GM23338 (cell line): ENCODE measurements at regions not wholly inside any gene's neighbourhood (a gene's known extent, or its start where the extent isn't known, plus 50 kb on each side); places are given as distances from the start of the nearest gene placed in this dataset.

Experiments used
- CREB1 ChIP-seq: fragments of 250-450 bp; sonication (Bioruptor Pico); IDR thresholded peaks from 2 replicates; pipeline ENCODE4 v1.5.0; 2020; ENCODE audit warnings: low read depth, mild to moderate bottlenecking, moderate library complexity
- EZH2 ChIP-seq: fragments of 200-600 bp; sonication (generic); IDR thresholded peaks from one replicate; pipeline ENCODE4 v1.8.0; 2017; ENCODE audit warnings: antibody characterized with exemption, mild to moderate bottlenecking, low read depth; ENCODE audit not compliant: unreplicated experiment
- EZH2phosphoT487 ChIP-seq: fragments of 200-600 bp; sonication (generic); IDR thresholded peaks from one replicate; pipeline ENCODE4 v1.8.1; 2018; ENCODE audit warnings: antibody characterized with exemption; ENCODE audit not compliant: unreplicated experiment
- POLR2AphosphoS5 ChIP-seq: IDR thresholded peaks from 2 replicates; pipeline ENCODE4 v1.6.1; 2016; ENCODE audit warnings: antibody characterized with exemption, low read depth
- STAT1 ChIP-seq: IDR thresholded peaks from one replicate; pipeline ENCODE4 v1.6.1; 2016; ENCODE audit warnings: antibody characterized with exemption; ENCODE audit not compliant: unreplicated experiment
- ZNF331 ChIP-seq: fragments of 250-450 bp; sonication (Bioruptor Pico); IDR thresholded peaks from 2 replicates; pipeline ENCODE4 v1.5.0; 2020; ENCODE audit warnings: low read depth, mild to moderate bottlenecking, moderate library complexity
- TF ChIP-seq, protein P1 (sequence below): IDR thresholded peaks from one replicate; pipeline ENCODE4 v1.6.1; 2018; ENCODE audit warnings: antibody characterized with exemption; ENCODE audit not compliant: unreplicated experiment
- TF ChIP-seq, protein P2 (sequence below), 2 experiments: fragments of 200-600 bp in 1 of 2; sonication (generic) in 1 of 2; conservative IDR thresholded peaks; 2 replicates each; pipeline versions ENCODE4 v1.5.1 to v1.6.1; 2016 to 2017; ENCODE audit warnings: antibody characterized with exemption in 2 of 2, low read depth in 2 of 2, mild to moderate bottlenecking in 2 of 2, moderate library complexity in 1 of 2

DNA sequence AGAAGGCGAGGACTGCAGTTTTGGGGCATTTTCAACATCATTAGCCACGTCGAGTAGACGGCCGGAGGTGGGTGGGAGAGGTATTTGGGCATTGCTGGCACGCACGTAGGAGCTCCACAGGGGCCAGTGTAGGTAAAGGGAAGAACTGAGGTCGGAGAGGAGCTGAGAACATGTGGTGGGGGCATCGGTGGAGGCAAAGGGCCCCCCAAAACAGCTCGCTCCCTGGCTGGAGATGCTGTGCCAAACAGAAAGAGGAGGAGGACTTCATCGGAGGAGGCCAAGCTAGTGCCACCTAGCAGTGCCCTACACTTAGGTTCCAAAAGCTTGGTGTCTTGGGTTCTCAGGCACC lies 52.0 kb upstream of the PPP2R5C start:
- no peak for TF ChIP-seq ZNF331 (CRISPR knock-in tag)
- TF ChIP-seq, protein P1, sequence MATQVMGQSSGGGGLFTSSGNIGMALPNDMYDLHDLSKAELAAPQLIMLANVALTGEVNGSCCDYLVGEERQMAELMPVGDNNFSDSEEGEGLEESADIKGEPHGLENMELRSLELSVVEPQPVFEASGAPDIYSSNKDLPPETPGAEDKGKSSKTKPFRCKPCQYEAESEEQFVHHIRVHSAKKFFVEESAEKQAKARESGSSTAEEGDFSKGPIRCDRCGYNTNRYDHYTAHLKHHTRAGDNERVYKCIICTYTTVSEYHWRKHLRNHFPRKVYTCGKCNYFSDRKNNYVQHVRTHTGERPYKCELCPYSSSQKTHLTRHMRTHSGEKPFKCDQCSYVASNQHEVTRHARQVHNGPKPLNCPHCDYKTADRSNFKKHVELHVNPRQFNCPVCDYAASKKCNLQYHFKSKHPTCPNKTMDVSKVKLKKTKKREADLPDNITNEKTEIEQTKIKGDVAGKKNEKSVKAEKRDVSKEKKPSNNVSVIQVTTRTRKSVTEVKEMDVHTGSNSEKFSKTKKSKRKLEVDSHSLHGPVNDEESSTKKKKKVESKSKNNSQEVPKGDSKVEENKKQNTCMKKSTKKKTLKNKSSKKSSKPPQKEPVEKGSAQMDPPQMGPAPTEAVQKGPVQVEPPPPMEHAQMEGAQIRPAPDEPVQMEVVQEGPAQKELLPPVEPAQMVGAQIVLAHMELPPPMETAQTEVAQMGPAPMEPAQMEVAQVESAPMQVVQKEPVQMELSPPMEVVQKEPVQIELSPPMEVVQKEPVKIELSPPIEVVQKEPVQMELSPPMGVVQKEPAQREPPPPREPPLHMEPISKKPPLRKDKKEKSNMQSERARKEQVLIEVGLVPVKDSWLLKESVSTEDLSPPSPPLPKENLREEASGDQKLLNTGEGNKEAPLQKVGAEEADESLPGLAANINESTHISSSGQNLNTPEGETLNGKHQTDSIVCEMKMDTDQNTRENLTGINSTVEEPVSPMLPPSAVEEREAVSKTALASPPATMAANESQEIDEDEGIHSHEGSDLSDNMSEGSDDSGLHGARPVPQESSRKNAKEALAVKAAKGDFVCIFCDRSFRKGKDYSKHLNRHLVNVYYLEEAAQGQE: no peak
- TF ChIP-seq, protein P2, sequence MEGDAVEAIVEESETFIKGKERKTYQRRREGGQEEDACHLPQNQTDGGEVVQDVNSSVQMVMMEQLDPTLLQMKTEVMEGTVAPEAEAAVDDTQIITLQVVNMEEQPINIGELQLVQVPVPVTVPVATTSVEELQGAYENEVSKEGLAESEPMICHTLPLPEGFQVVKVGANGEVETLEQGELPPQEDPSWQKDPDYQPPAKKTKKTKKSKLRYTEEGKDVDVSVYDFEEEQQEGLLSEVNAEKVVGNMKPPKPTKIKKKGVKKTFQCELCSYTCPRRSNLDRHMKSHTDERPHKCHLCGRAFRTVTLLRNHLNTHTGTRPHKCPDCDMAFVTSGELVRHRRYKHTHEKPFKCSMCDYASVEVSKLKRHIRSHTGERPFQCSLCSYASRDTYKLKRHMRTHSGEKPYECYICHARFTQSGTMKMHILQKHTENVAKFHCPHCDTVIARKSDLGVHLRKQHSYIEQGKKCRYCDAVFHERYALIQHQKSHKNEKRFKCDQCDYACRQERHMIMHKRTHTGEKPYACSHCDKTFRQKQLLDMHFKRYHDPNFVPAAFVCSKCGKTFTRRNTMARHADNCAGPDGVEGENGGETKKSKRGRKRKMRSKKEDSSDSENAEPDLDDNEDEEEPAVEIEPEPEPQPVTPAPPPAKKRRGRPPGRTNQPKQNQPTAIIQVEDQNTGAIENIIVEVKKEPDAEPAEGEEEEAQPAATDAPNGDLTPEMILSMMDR (conservative IDR thresholded peaks at IDR 0.05; ENCODE audit: low read depth in 2 of 2): no peak
- TF ChIP-seq POLR2AphosphoS5: no peak
- no peak for TF ChIP-seq EZH2phosphoT487
- TF ChIP-seq STAT1: no peak
- no peak for TF ChIP-seq EZH2
- TF ChIP-seq CREB1 (CRISPR knock-in tag): no peak
